ENCODE measurements at regions not wholly inside any gene's neighbourhood (a gene's known extent, or its start where the extent isn't known, plus 50 kb on each side); places are given as distances from the start of the nearest gene placed in this dataset.

GRCh38 chr6:40889137-40889832 is 149.7 kb downstream of the UNC5CL start:
- TF ChIP-seq MYC (IDR thresholded peaks at IDR 0.05; ENCODE audit: low read depth, low read length) (no peak), CTCF (IDR thresholded peaks at IDR 0.05; ENCODE audit: extremely low read depth in 1 of 2, insufficient read depth in 1 of 2, low read depth in 1 of 2, low read length in 2 of 2) (no peak), GATA2 (IDR thresholded peaks at IDR 0.05; ENCODE audit: insufficient read depth, insufficient read length, low read depth, low read length) (no peak), JUN (IDR thresholded peaks at IDR 0.05; ENCODE audit: borderline replicate concordance, insufficient read depth, insufficient read length, low read depth) (no peak), FOS (IDR thresholded peaks at IDR 0.05; ENCODE audit: borderline replicate concordance, insufficient read depth, low read length) (no peak), POLR2AphosphoS5 (IDR thresholded peaks at IDR 0.05; ENCODE audit: insufficient read depth, low read depth, low read length) (no peak), POLR2A (IDR thresholded peaks at IDR 0.05; ENCODE audit: low read depth, low read length) (no peak), EZH2 (IDR thresholded peaks at IDR 0.05; ENCODE audit: borderline replicate concordance, low read depth, low read length, severe bottlenecking) (no peak), MAX (IDR thresholded peaks at IDR 0.05; ENCODE audit: insufficient read depth, insufficient read length) (no peak)
- no peaks in the 10 kb centered on the region for H3K9me3 ChIP-seq (replicated peaks; ENCODE audit: control insufficient read depth, insufficient read depth, low read length)
- no peaks in the 10 kb centered on the region for H3K79me2 ChIP-seq (ENCODE audit: control insufficient read depth, insufficient read depth, low read length)
- FAIRE-seq, result no peak
- no peak overlapping the region for H3K9ac ChIP-seq (replicated peaks; ENCODE audit: extremely low read depth, insufficient read depth, low read length)
- ChIA-PET POLR2A (no interaction called here), CTCF (interaction anchor here (1.3 to 3.2 kb wide), 5 partner anchors 8 to 151 kb away, joined by 3 to 8 read pairs (median 3); no protein-coding TSS in a partner anchor)
- dilution Hi-C loops (cut with MboI; ENCODE audit: extremely low pct_ligation_motif_present, low sequenced_read_pairs), result no loop called here
- no peak for DNase-seq (ENCODE audit: low read depth, low spot score)
- H3K4me1 ChIP-seq (ENCODE audit: control insufficient read depth, extremely low read depth, insufficient read depth, low read length), result no peaks in the 10 kb centered on the region
- no peak overlapping the region for H2AFZ ChIP-seq (ENCODE audit: low read depth, low read length)
- H3K4me2 ChIP-seq (ENCODE audit: insufficient read depth, low read length), result no peak overlapping the region
- no peak overlapping the region for H3K27ac ChIP-seq (ENCODE audit: insufficient read depth, low read depth, low read length)
- no peak overlapping the region for H3K4me3 ChIP-seq (replicated peaks in 1 of 3; ENCODE audit: insufficient read depth in 1 of 3, low read depth in 1 of 3, low read length in 3 of 3)
- no peaks in the 10 kb centered on the region for H4K20me1 ChIP-seq (replicated peaks; ENCODE audit: control insufficient read depth, extremely low read depth, insufficient read depth, low read length)
- peaks cover 2 to 11% of the 10 kb centered on the region in 2 experiments for H3K27me3 ChIP-seq (ENCODE audit: control insufficient read depth in 2 of 2, insufficient read depth in 2 of 2, low read length in 2 of 2)
- no TSS peak for BruUV-seq (replicated peaks)
- H3K36me3 ChIP-seq (ENCODE audit: control insufficient read depth in 2 of 2, extremely low read depth in 1 of 2, insufficient read depth in 2 of 2, low read length in 2 of 2), result no peaks in the 10 kb centered on the region
- no peaks in the 10 kb centered on the region for H3K9me1 ChIP-seq (replicated peaks; ENCODE audit: control insufficient read depth, extremely low read depth, insufficient read depth, low read length)
- intact Hi-C loops (cut with micrococcal nuclease), result no loop called here
